ENCODE measurements at regions not wholly inside any gene's neighbourhood (a gene's known extent, or its start where the extent isn't known, plus 50 kb on each side); places are given as distances from the start of the nearest gene placed in this dataset.
"Not testable (repeated sequence)": the region's sequence is repeated elsewhere in the genome, so short reads cannot be mapped to it uniquely, and the experiment has no call there.

- DNase-seq, result no peak
Observed at GRCh38 chr12:75943730-75944096, 87.9 kb downstream of the PHLDA1 start.

- DNase-seq, result not testable (repeated sequence)
Observed at GRCh38 chr12:75941661-75942060, 89.9 kb downstream of the PHLDA1 start.

- DNase-seq, result no peak
Observed at GRCh38 chr12:75939016-75939642, 92.4 kb downstream of the PHLDA1 start.

- no peak for DNase-seq
Observed at GRCh38 chr12:75938189-75938588, 93.4 kb downstream of the PHLDA1 start.

GRCh38 chr12:75937486-75937885 is 94.1 kb downstream of the PHLDA1 start:
- no peak for DNase-seq

GRCh38 chr12:75936515-75937440 is 94.8 kb downstream of the PHLDA1 start:
- DNase-seq, result no peak

- DNase-seq, result no peak
Observed at GRCh38 chr12:75935539-75936242, 95.9 kb downstream of the PHLDA1 start.

GRCh38 chr12:75933101-75933500 is 98.5 kb downstream of the PHLDA1 start:
- peak; percentile 89 for DNase-seq

- DNase-seq, result no peak
Observed at GRCh38 chr12:75932241-75932640, 99.3 kb downstream of the PHLDA1 start.

GRCh38 chr12:75923964-75924666 is 107.5 kb downstream of the PHLDA1 start:
- peak; percentile 51 for DNase-seq

- DNase-seq, result no peak
Observed at GRCh38 chr12:75922944-75923642, 108.5 kb downstream of the PHLDA1 start.

- DNase-seq, result no peak
Observed at GRCh38 chr12:75921622-75922289, 109.8 kb downstream of the PHLDA1 start.

- DNase-seq, result no peak
Observed at GRCh38 chr12:75917715-75918114, 113.9 kb downstream of the PHLDA1 start.

- no peak for DNase-seq
Observed at GRCh38 chr12:75917083-75917482, 114.5 kb downstream of the PHLDA1 start.

GRCh38 chr12:75913502-75914351 is 117.8 kb downstream of the PHLDA1 start:
- peak; percentile 77 for DNase-seq

GRCh38 chr12:75909714-75910656 is 121.6 kb downstream of the PHLDA1 start:
- DNase-seq, result no peak

GRCh38 chr12:75908961-75909605 is 122.5 kb downstream of the PHLDA1 start:
- peak; percentile 76 for DNase-seq

- no peak for DNase-seq
Observed at GRCh38 chr12:75905922-75906321, 125.7 kb downstream of the PHLDA1 start.

GRCh38 chr12:75900781-75901254 is 130.8 kb downstream of the PHLDA1 start:
- DNase-seq, result no peak
